GM18867 (cell line): ENCODE measurements at regions not wholly inside any gene's neighbourhood (a gene's known extent, or its start where the extent isn't known, plus 50 kb on each side); places are given as distances from the start of the nearest gene placed in this dataset.

ENCODE experiments used
- ATAC-seq: cut with Tn5 transposase; IDR thresholded peaks from one replicate; pipeline ENCODE4 v1.9.1; 2021; ENCODE audit warnings: mild to moderate bottlenecking, moderate library complexity; ENCODE audit not compliant: unreplicated experiment

DNA sequence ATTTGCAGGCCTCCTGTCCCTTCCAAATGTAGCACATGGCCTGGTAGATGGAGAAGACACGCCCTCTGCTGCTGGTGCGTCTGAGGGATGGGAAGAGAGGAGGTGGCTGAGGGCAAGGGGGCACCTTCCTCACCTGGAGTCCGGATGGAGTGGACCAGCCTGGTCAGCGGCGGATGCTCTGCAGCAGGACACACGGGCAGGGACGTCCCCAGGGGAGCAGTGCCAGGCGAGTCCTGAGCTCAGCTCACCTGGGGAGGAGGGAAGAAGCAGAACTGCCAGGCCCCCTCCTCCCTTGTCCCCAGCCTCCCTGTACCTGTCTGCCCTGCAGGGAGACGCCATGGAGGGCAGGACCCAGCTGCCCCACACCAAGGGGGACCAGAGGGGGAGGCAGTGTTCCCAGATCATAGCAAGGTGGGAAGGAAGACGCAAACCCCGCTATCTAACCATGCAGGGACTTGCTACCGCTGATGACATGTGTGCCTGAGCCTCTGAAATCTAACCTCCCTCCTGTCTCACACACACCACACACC, 1495.9 kb downstream of the BRD1 start:
- ATAC-seq, result no peak

- no peak for ATAC-seq
Measured at GRCh38 chr22:48331266-48331665, 1496.4 kb downstream of the BRD1 start.

DNA sequence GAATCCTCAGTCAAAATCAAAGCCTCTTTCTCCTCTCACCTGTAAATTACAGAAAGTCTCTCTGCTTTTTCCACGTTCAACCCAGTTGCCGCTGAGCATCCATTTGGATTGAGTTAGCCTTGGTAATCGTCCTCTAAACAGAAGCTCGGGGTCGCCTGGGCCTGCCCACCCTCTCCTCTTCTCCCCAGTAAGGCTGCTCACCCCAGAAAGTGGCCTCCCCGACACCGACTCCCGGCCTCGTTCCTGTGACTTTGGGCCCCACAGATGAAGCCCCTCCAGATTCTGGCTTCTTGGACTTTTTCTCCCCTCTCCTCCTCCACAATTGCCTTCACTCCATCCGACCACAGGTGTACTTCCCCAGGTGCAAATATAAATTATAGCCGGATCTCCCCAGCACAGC, 1500.0 kb downstream of the BRD1 start:
- no peak for ATAC-seq

DNA sequence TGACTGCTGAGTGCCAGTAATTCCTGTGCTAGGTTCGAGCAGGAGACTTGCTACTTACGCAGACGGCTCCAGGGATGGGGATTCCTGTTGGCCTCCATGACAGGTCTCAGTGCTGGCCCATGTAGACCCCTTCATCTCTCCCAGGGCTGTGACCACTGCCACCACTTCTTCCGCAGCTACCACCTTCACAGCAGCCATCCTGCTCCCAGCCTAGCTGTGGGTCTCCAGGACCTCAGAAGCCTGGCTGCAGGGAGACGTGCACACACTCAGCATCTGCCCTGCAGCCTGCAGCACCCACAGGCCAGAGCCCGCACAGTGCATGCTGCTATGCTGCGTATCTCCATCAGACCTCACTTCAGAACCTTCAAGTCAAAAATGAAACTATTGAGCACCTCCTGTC, 1503.9 kb downstream of the BRD1 start:
- no peak for ATAC-seq

DNA sequence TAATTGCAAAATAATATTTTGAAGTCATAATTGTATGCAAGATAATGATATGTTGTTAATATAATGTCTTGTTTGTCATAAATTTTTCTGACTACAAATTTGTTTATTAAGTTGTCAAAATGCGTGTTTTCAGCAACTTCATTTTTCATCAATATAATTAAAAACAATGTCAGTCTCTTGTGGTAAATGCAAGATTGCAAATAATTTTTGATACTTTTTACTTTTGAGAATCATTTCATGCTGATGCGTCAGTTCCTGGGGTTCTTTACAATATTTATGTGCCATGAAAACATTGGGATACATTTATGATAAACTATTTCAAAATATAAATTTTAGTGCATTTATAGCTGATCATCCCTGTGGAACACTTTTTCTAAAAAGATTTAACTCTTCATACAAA, 1504.8 kb downstream of the BRD1 start:
- ATAC-seq, result no peak

DNA sequence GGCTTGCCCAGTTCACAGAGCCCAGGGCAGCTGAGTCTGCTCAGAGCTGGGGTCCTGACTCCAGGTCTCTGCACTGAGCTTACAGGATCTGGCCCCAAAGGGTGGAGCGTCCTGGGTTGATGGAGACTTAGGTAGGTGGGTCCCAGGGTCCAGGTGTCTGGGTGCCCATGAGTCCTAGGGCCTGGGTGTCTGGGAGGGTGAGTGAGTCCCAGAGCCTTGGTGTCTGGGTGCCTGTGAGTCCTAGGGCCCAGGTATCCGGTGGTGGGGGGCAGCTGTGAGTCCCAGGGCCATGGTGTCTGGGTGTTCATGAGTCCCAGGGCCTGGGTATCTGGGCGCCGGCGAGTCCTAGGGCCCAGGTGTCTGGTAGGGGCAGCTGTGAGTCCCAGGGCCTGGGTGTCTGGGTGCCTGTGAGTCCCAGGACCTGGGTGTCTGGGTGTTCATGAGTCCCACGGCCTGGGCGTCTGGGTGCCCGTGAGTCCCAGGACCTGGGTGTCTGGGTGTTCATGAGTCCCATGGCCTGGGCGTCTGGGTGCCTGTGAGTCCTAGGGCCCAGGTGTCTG, 1505.6 kb downstream of the BRD1 start:
- ATAC-seq, result no peak

DNA sequence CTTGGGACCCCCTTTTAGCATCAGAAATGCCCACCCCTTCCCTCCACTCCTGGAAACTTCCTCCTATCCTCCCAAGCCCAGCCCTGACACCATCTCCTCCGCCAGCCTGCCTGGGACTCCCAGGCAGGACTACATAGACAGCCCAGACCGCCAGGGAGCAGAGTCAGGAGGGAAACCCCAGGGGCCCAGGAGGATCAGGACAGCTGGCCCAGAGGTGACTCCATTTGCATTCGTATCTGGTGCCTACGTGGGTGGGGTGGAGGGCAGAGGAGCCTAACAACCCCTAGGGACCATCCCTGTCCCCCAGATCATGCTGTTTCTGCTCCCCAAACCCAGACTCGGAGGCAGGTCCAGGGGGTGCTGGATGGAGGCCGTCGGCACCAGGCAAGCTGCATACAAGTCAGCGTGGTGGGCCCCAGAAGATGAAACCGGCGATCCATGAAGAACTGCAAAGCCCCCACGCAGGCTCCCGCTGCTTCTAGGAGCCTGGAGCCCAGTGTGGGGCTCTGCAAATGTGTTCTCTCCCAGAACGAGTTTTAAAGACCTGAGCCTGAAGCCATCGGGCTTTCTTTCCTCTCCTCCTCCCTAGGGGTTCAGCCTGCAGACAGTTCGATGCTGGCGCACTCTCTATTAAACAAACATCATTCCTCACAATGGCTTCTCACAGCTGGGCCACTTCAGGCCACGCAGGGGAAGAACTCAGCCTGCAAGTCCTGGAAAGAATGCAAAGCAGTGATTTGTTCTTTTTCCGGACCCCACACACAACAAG, 1506.8 kb downstream of the BRD1 start:
- no peak for ATAC-seq

GRCh38 chr22:48320048-48320682, 1507.5 kb downstream of the BRD1 start:
- ATAC-seq, result no peak

GRCh38 chr22:48319321-48320047, 1508.2 kb downstream of the BRD1 start:
- no peak for ATAC-seq

DNA sequence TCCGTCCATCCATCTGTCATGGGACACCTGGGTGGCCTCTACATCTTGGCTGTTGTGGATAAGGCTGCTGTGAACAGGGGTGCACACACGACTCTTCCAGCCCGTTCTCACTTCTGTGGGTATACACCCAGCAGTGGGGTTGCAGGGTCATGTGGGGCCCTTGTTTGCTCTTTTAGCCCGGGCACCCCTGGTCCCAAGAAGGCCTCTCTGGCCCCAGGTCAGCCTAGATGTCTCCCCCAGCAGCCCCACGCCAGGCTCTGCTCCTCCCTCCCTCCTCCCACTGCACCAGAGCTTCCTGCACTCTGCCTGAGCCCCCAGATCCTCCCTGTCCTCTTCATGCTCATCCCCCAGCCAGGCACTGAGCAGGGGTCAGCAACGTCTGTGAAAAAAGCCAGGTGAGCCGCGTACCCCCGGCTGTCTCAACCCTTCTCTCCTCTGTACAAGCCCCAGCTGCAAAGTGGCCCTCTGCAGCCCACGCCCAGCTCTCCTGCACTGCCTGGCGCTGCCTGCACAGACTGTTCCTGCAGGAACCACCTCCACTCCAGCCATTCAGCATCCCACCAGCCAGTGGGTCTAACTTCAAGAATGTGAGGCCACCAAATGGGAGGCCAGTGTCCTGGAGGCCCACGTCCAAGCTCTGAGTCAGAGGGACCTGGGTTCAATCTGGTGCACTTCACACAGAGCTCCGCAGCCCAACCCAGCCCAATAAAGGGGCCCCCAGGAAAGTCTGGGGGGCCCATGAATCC, 1508.9 kb downstream of the BRD1 start:
- ATAC-seq, result no peak

DNA sequence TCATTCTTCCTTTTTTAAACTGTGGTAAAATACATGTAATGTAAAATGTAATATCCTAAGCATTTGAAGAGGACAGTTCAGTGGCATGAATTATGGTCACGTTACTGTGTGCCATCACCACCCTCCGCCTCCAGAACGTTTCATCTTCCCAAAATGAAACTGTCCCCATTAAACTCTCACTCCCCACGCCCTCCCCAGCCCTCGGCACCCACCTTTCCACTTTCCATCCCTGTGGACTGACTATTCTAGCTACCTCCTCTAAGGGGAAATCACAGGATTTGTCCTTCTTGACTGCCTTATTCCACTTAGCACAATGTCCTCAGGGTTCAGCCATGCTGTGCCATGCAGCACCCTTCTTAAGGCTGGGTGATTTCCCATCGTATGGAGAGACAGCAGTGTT, 1509.5 kb downstream of the BRD1 start:
- ATAC-seq, result no peak

DNA sequence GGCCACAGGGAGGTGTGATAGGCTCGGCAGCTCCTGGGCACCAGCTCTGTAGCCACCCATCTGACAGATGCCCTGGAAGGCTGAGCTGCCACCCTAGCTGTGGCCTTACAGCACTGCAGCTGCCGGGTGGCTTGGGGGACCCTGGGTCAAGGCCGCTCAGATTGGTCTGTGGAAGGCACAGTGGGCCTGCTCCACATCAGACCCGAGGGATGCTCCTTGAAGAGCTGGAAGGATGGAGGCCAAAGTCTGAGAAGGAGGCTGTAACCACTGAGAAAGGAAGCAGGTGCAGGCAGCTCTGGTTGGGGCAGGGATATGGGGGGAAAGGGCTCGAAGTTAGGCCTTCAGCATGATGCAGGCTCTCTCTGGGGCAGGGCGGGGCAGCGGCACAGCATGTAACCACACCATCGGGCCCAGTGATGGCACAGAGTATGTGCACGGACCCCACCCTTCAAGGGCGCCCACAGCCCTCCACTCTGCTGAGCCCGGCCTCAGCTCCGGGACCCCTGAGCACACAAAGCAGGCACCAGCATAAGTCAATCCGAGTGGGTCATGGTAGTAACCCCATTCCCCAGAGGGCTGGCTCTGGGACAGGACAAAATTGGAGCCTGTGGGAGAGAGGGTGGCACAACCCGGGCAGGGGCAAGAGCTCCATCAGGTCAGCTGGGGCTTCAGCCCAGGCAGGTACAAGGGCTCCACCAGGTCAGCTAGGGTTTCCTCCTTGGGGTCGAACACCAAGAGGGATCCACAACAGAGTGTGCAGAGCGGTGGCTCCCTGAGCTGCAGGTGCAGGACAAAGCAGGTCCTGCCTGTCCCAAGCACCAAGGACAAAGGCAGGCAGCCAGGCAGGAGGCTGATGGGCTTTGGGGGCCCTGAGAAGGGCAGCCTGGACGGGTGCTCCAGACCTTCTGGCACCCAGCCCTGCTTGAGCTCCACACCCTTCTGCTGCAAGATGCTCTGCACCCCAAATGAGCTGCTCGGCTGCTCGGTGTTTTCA, 1511.1 kb downstream of the BRD1 start:
- no peak for ATAC-seq

- no peak for ATAC-seq
Measured at GRCh38 chr22:48315439-48316256, 1512.0 kb downstream of the BRD1 start.

- no peak for ATAC-seq
Measured at GRCh38 chr22:48314073-48314472, 1513.6 kb downstream of the BRD1 start.

- no peak for ATAC-seq
Measured at GRCh38 chr22:48313175-48313830, 1514.4 kb downstream of the BRD1 start.

DNA sequence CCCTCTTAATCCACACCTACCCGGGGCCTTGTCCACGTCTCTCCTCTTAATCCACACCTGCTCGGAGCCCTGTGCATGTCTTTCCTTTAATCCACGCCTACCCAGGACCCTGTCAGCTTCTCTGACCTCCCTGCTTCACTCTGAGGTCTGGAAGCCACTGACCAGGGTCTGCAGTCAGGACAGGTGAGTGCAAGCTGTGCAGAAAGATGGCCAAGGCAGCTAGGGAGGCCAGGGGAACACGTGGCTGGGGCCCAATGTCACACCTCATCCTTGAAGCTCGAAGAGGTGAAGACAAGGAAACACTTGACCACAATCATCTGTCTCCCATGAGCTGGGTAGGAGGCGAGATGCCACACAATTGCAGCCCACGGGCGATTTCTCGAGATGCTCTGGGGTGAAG, 1516.9 kb downstream of the BRD1 start:
- ATAC-seq, result no peak

- ATAC-seq, result no peak
Measured at GRCh38 chr22:48310289-48310688, 1517.4 kb downstream of the BRD1 start.

- ATAC-seq, result no peak
Measured at GRCh38 chr22:48309836-48310235, 1517.8 kb downstream of the BRD1 start.
